Gastroesophageal sphincter (tissue), 4 donors: ENCODE measurements at regions not wholly inside any gene's neighbourhood (a gene's known extent, or its start where the extent isn't known, plus 50 kb on each side); places are given as distances from the start of the nearest gene placed in this dataset.

Source experiments
- ATAC-seq: fragments of 150-250 bp; one replicate; pipeline ENCODE4 v1.9.1; 2016; ENCODE audit warnings: mild to moderate bottlenecking, moderate library complexity
- H3K27ac ChIP-seq, 4 donors: fragments of 200-600 bp; sonication (generic) in 3 of 4; 1 replicate in 3 of 4; 2 replicates in 1 of 4; pipeline ENCODE4 v1.5.1; 2016 to 2019
- H3K27me3 ChIP-seq: fragments of 200-600 bp; sonication (generic); one replicate; pipeline ENCODE4 v1.5.1; 2019
- H3K36me3 ChIP-seq, 2 donors: fragments of 200-600 bp; sonication (generic); one replicate each; pipeline ENCODE4 v1.5.1; 2019; ENCODE audit warnings: control low read depth in 1 of 2
- H3K4me1 ChIP-seq, 3 donors: fragments of 200-600 bp; sonication (generic); 1 replicate in 2 of 3; 2 replicates in 1 of 3; pipeline ENCODE4 v1.5.1; 2016 to 2019; ENCODE audit warnings: control low read depth in 2 of 3
- H3K4me3 ChIP-seq, 2 donors: fragments of 200-600 bp; sonication (generic); one replicate each; pipeline ENCODE4 v1.5.1; 2019; ENCODE audit warnings: mild to moderate bottlenecking in 1 of 2, moderate library complexity in 1 of 2
- H3K9me3 ChIP-seq, 3 donors: fragments of 200-600 bp; sonication (generic); one replicate each; pipeline ENCODE4 v1.5.1; 2017 to 2019; ENCODE audit warnings: control low read depth in 2 of 3
- CTCF ChIP-seq, 4 experiments: fragments of 200-600 bp in 2 of 4; fragments of 450-650 bp in 2 of 4; sonication (generic) in 1 of 4; IDR thresholded peaks; one replicate each; pipeline ENCODE4 v1.5.1; 2017 to 2019; ENCODE audit warnings: antibody characterized with exemption in 4 of 4, mild to moderate bottlenecking in 2 of 4, moderate library complexity in 2 of 4
- EP300 ChIP-seq: sonication (generic); formaldehyde crosslinking; IDR thresholded peaks from one replicate; pipeline ENCODE4 v1.6.1; 2017; ENCODE audit warnings: antibody characterized with exemption, mild to moderate bottlenecking
- POLR2A ChIP-seq, 2 donors: fragments of 450-650 bp; IDR thresholded peaks; one replicate each; pipeline ENCODE4 v1.6.1; 2017; ENCODE audit warnings: antibody characterized with exemption in 2 of 2, mild to moderate bottlenecking in 2 of 2, moderate library complexity in 1 of 2
- POLR2AphosphoS5 ChIP-seq: sonication (generic); formaldehyde crosslinking; IDR thresholded peaks from one replicate; pipeline ENCODE4 v1.6.1; 2017; ENCODE audit warnings: antibody characterized with exemption
- WGBS, 2 donors: methylation state at CpG; one replicate each; pipeline ENCODE4 v1.1.5; 2018; ENCODE audit warnings: low coverage in 1 of 2; 5-methylcytosine and 5-hydroxymethylcytosine counted together

DNA sequence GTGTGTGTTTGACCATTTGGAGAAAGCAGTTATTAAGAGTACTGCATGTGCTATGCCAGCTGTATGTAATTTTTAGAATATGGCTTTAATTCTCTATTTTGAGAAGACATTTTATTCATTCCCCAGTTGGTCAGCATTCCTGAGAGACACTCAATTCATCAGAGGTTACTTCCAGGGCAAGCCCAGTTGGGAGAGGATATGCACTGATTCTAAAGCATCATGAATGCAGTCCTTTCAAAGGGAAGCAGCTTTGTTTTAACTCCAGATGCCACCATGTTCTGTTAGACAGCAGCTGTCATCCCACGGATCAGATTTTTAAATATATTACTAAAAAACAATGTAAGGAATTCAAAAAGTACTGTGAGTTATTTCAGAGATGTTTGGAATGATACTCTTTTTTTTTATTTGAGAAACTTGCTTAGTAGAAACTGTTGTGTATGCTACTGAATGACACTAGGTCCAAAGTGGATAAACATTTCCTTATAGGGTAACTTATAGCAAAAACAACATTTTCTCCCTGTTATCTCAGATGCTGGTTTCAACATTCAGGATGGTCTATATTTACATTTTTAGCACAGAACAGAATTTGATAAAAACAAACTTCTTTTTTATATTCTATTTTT, 149.5 kb upstream of the B3GALT2 start:
- Histone ChIP-seq H3K27me3 (no peaks in the 10 kb centered on the region), H3K4me3 (no peak overlapping the region), H3K4me1 (peaks cover 0 to 11% (median 2%) of the 10 kb centered on the region in 3 donors), H3K36me3 (no peaks in the 10 kb centered on the region), H3K9me3 (peaks cover 0 to 27% (median 0%) of the 10 kb centered on the region in 3 donors), H3K27ac (peak overlapping the region in 1 of 4 donors; percentile 43)
- WGBS, 2 donors: 8 to 21% methylated on average over 1 of the region's 1 CpG
- TF ChIP-seq POLR2AphosphoS5: no peak
- no peak for TF ChIP-seq CTCF (IDR thresholded peaks at IDR 0.05)
- TF ChIP-seq EP300: no peak
- TF ChIP-seq POLR2A (IDR thresholded peaks at IDR 0.05): no peak
- peak; percentile 28 for ATAC-seq

DNA sequence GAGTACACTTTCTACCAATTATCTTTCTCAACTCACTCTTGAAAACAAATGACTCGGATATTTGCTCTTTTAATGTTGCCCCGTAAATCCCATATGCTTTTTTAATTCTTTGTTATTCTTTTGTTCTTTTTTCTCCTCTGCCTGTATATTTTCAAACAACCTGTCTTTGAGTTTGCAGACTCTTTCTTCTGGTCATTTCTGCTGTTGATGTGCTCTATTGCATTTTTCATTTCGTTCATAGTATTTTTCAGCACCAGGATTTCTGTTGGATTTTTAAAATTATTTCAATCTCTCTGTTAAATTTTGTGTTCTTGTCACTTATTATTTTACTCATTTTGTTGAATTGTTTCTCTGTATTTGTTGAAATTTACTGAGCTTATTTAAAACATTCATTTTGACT, 146.8 kb upstream of the B3GALT2 start:
- H3K27ac ChIP-seq: no peak overlapping the region
- TF ChIP-seq EP300 (no peak), POLR2AphosphoS5 (no peak), POLR2A (IDR thresholded peaks at IDR 0.05) (no peak)
- peaks cover 0 to 8% (median 2%) of the 10 kb centered on the region in 3 donors for H3K4me1 ChIP-seq
- H3K27me3 ChIP-seq: no peaks in the 10 kb centered on the region
- H3K9me3 ChIP-seq: peaks cover 0 to 28% (median 0%) of the 10 kb centered on the region in 3 donors
- H3K36me3 ChIP-seq: no peaks in the 10 kb centered on the region
- no peak for ATAC-seq
- WGBS, 2 donors: 80 to 86% methylated on average over 1 to 3 of the region's 3 CpGs
- no peak overlapping the region for H3K4me3 ChIP-seq

GRCh38 chr1:193326296-193326695, 139.9 kb upstream of the B3GALT2 start:
- no peak for ATAC-seq
- no peaks in the 10 kb centered on the region for H3K4me1 ChIP-seq
- H3K9me3 ChIP-seq: peaks cover 0 to 9% (median 0%) of the 10 kb centered on the region in 3 donors
- WGBS, 2 donors: 93 to 100% methylated on average over 1 of the region's 1 CpG
- TF ChIP-seq CTCF (IDR thresholded peaks at IDR 0.05) (no peak), POLR2AphosphoS5 (no peak), EP300 (no peak), POLR2A (IDR thresholded peaks at IDR 0.05) (no peak)
- H3K27me3 ChIP-seq: no peaks in the 10 kb centered on the region
- H3K4me3 ChIP-seq: no peak overlapping the region
- H3K36me3 ChIP-seq: no peaks in the 10 kb centered on the region
- no peak overlapping the region for H3K27ac ChIP-seq

DNA sequence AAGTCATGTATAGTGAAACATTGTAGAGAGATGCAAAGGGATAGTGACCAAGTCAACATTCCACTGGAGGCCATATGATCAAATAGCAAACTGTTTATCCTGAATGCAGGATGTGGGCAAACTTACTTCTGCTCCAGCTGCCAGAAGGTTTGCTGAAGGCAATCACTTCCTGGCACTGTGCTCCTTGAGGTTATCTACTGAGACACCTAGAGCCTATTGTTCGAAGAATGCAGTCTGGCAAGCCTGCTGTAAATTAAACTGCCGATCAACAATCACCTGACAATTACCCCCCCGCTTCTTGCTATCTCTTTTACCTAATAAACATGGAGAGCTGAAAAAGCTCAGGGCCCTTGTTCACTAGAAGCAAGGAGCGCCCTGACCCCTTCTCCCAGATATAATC, 139.4 kb upstream of the B3GALT2 start:
- no peak for ATAC-seq
- Histone ChIP-seq H3K36me3 (no peaks in the 10 kb centered on the region), H3K4me3 (no peak overlapping the region), H3K4me1 (no peaks in the 10 kb centered on the region), H3K27me3 (no peaks in the 10 kb centered on the region), H3K27ac (no peak overlapping the region), H3K9me3 (peaks cover 0 to 4% (median 0%) of the 10 kb centered on the region in 3 donors)
- 100% methylated on average over 1 to 3 of the region's 4 CpGs for WGBS, 2 donors
- TF ChIP-seq CTCF (IDR thresholded peaks at IDR 0.05) (no peak), POLR2AphosphoS5 (no peak), EP300 (no peak), POLR2A (IDR thresholded peaks at IDR 0.05) (no peak)

GRCh38 chr1:193325042-193325441, 138.6 kb upstream of the B3GALT2 start:
- Histone ChIP-seq H3K27ac (no peak overlapping the region), H3K27me3 (no peaks in the 10 kb centered on the region), H3K36me3 (no peaks in the 10 kb centered on the region), H3K9me3 (peaks cover 0 to 4% (median 0%) of the 10 kb centered on the region in 3 donors), H3K4me3 (no peak overlapping the region), H3K4me1 (no peaks in the 10 kb centered on the region)
- TF ChIP-seq POLR2A (IDR thresholded peaks at IDR 0.05) (no peak), POLR2AphosphoS5 (no peak), CTCF (IDR thresholded peaks at IDR 0.05) (no peak), EP300 (no peak)
- WGBS, 2 donors: 70 to 100% methylated on average over 1 of the region's 1 CpG
- no peak for ATAC-seq
